HCT116 (cell line): ENCODE measurements at regions not wholly inside any gene's neighbourhood (a gene's known extent, or its start where the extent isn't known, plus 50 kb on each side); places are given as distances from the start of the nearest gene placed in this dataset.

Experiments
- ATAC-seq: fragments of 200-7000 bp; cut with Tn5 transposase; 2 replicates; pipeline ENCODE4 v1.9.1; 2020; ENCODE audit warnings: mild to moderate bottlenecking, moderate library complexity
- BruUV-seq: library from RNA; stranded (reverse); fragments of 400-500 nt; replicated peaks from 2 replicates; lab custom pipeline; 2021; lab: Mats Ljungman, UMichigan
- CTCF ChIA-PET: fragments of 300-600 bp; sonication (Branson Sonifier 250); formaldehyde crosslinking; loops from one replicate; lab custom pipeline; 2021; ENCODE audit warnings: antibody characterized with exemption; lab: Charles Lee
- POLR2A ChIA-PET: fragments of 300-600, 350-600 bp; sonication (Branson Sonifier 250); formaldehyde crosslinking; loops from one replicate; lab custom pipeline; 2021; ENCODE audit warnings: antibody characterized with exemption; lab: Charles Lee
- RAD21 ChIA-PET, 2 experiments: fragments of 300-600 bp; sonication (Branson Sonifier 250); formaldehyde crosslinking; loops; one replicate each; lab custom pipeline; 2023; ENCODE audit warnings: low total read pairs in 2 of 2; ENCODE audit not compliant: uncharacterized antibody in 2 of 2, unreplicated experiment in 2 of 2, low non-redundant PET in 1 of 2; lab: Charles Lee
- DNase-seq: peaks from one replicate; pipeline ENCODE4 v3.0.0-alpha.2; 2010; ENCODE audit warnings: low read depth, low spot score
- H2AFZ ChIP-seq: fragments of 200-600 bp; shearing (Covaris generic), sonication (generic); 2 replicates; pipeline ENCODE4 v1.6.1; 2017; ENCODE audit warnings: low read depth, mixed run types, mixed read lengths, antibody characterized with exemption, low read length; ENCODE audit not compliant: poor library complexity, severe bottlenecking
- H3K27ac ChIP-seq: 2 replicates; pipeline ENCODE4 v1.5.1; 2012; ENCODE audit warnings: low read depth, low read length
- H3K27me3 ChIP-seq: fragments of 200-600 bp; sonication (generic); 2 replicates; pipeline ENCODE4 v1.6.1; 2016; ENCODE audit warnings: mixed run types, low read length, mixed read lengths; ENCODE audit not compliant: insufficient read depth
- H3K36me3 ChIP-seq, 2 experiments: fragments of 200-500 bp in 1 of 2; fragments of 200-600 bp in 1 of 2; sonication (Bioruptor generic) in 1 of 2; sonication (generic) in 1 of 2; 2 replicates each; pipeline versions ENCODE4 v1.5.1 to v1.6.1; 2014 to 2016; ENCODE audit warnings: low read length in 2 of 2, inconsistent platforms in 1 of 2, mixed read lengths in 1 of 2, mixed run types in 1 of 2; ENCODE audit not compliant: insufficient read depth in 2 of 2, control insufficient read depth in 1 of 2
- H3K4me1 ChIP-seq, 2 experiments: fragments of 200-600 bp in 1 of 2; sonication (generic) in 1 of 2; 2 replicates each; pipeline versions ENCODE4 v1.5.1 to v1.6.1; 2012 to 2017; ENCODE audit warnings: low read length in 2 of 2, inconsistent platforms in 1 of 2, mild to moderate bottlenecking in 1 of 2, mixed read lengths in 1 of 2, mixed run types in 1 of 2, moderate library complexity in 1 of 2; ENCODE audit not compliant: insufficient read depth in 2 of 2, control insufficient read depth in 1 of 2
- H3K4me2 ChIP-seq: fragments of 200-600 bp; sonication (generic); 2 replicates; pipeline ENCODE4 v1.6.1; 2017; ENCODE audit warnings: mixed run types, low read length, mixed read lengths
- H3K4me3 ChIP-seq, 2 experiments: fragments of 200-600 bp in 1 of 2; sonication (generic) in 1 of 2; replicated peaks in 1 of 2; 2 replicates each; pipeline ENCODE4 v1.5.1; 2011 to 2016; ENCODE audit warnings: low read length in 2 of 2, control low read depth in 1 of 2, low read depth in 1 of 2, mild to moderate bottlenecking in 1 of 2, mixed read lengths in 1 of 2, mixed run types in 1 of 2
- H3K79me2 ChIP-seq: fragments of 200-600 bp; sonication (generic); 2 replicates; pipeline ENCODE4 v1.6.1; 2017; ENCODE audit warnings: mild to moderate bottlenecking, mixed run types, low read length, moderate library complexity, mixed read lengths; ENCODE audit not compliant: insufficient read depth
- H3K9ac ChIP-seq: fragments of 200-600 bp; sonication (generic); 2 replicates; pipeline ENCODE4 v1.6.1; 2016; ENCODE audit warnings: low read length, mixed read lengths
- H3K9me2 ChIP-seq: fragments of 200-600 bp; sonication (generic), shearing (Covaris generic); 2 replicates; pipeline ENCODE4 v1.6.1; 2017; ENCODE audit warnings: mixed run types, mild to moderate bottlenecking, moderate library complexity; ENCODE audit not compliant: insufficient read depth
- H3K9me3 ChIP-seq, 2 experiments: fragments of 200-500 bp in 1 of 2; fragments of 200-600 bp in 1 of 2; sonication (Bioruptor generic) in 1 of 2; sonication (generic) in 1 of 2; 2 replicates each; pipeline ENCODE4 v1.6.1; 2014 to 2017; ENCODE audit warnings: low read length in 2 of 2, mixed read lengths in 2 of 2, inconsistent platforms in 1 of 2, low read depth in 1 of 2, mild to moderate bottlenecking in 1 of 2, mixed run types in 1 of 2, moderate library complexity in 1 of 2; ENCODE audit not compliant: control insufficient read depth in 1 of 2, insufficient read depth in 1 of 2
- H4K20me1 ChIP-seq: fragments of 200-600 bp; sonication (generic), shearing (Covaris generic); 2 replicates; pipeline ENCODE4 v1.6.1; 2017; ENCODE audit warnings: mixed run types, mild to moderate bottlenecking, moderate library complexity; ENCODE audit not compliant: insufficient read depth
- CBX3 ChIP-seq: IDR thresholded peaks from 2 replicates; pipeline ENCODE4 v1.6.1; 2012; ENCODE audit warnings: low read depth
- EGR1 ChIP-seq: IDR thresholded peaks from 2 replicates; pipeline ENCODE4 v1.6.1; 2012; ENCODE audit warnings: low read depth
- EZH2 ChIP-seq: fragments of 200-600 bp; sonication (generic); IDR thresholded peaks from 2 replicates; pipeline ENCODE4 v1.6.1; 2017; ENCODE audit warnings: antibody characterized with exemption, mixed run types
- EZH2phosphoT487 ChIP-seq: fragments of 200-600 bp; IDR thresholded peaks from 2 replicates; pipeline ENCODE4 v1.6.1; 2018; ENCODE audit warnings: antibody characterized with exemption, borderline replicate concordance
- JUND ChIP-seq: IDR thresholded peaks from 2 replicates; pipeline ENCODE4 v1.6.1; 2012
- POLR2A ChIP-seq: IDR thresholded peaks from 2 replicates; pipeline ENCODE4 v1.7.0; 2011; ENCODE audit warnings: borderline replicate concordance; ENCODE audit not compliant: insufficient read depth, insufficient read length; ENCODE audit errors: extremely low read depth
- POLR2AphosphoS5 ChIP-seq: IDR thresholded peaks from 2 replicates; pipeline ENCODE4 v1.6.1; 2011; ENCODE audit warnings: mild to moderate bottlenecking, low read depth, low read length, moderate library complexity
- RAD21 ChIP-seq: IDR thresholded peaks from 2 replicates; pipeline ENCODE4 v1.6.1; 2012; ENCODE audit warnings: low read depth, mild to moderate bottlenecking
- SP1 ChIP-seq: IDR thresholded peaks from 2 replicates; pipeline ENCODE4 v1.6.1; 2012; ENCODE audit warnings: low read depth
- SRF ChIP-seq: IDR thresholded peaks from 2 replicates; pipeline ENCODE4 v1.6.1; 2012; ENCODE audit warnings: low read depth
- TCF7L2 ChIP-seq: IDR thresholded peaks from 2 replicates; pipeline ENCODE4 v1.7.0; 2011; ENCODE audit warnings: borderline replicate concordance, inconsistent platforms; ENCODE audit not compliant: insufficient read depth, insufficient read length; ENCODE audit errors: extremely low read depth
- ZFX ChIP-seq: fragments of 450-650 bp; IDR thresholded peaks from 2 replicates; pipeline ENCODE4 v1.6.1; 2017
- ZNF274 ChIP-seq: fragments of 200-500 bp; sonication (Bioruptor generic); IDR thresholded peaks from 2 replicates; pipeline ENCODE4 v1.6.1; 2014; ENCODE audit warnings: mild to moderate bottlenecking, low read depth, low read length, inconsistent platforms
- intact Hi-C: fragments of 100-400 bp; cut with micrococcal nuclease; formaldehyde crosslinking; loops from 2 replicates; pipeline ENCODE4 v1.10.0; 2022
- TF ChIP-seq, protein P1 (sequence below): IDR thresholded peaks from 2 replicates; pipeline ENCODE4 v1.6.1; 2012
- TF ChIP-seq, protein P2 (sequence below): IDR thresholded peaks from 2 replicates; pipeline ENCODE4 v1.6.1; 2012; ENCODE audit warnings: low read depth
- TF ChIP-seq, protein P3 (sequence below): IDR thresholded peaks from 2 replicates; pipeline ENCODE4 v1.6.1; 2012
- TF ChIP-seq, protein P4 (sequence below): IDR thresholded peaks from 2 replicates; pipeline ENCODE4 v1.6.1; 2011; ENCODE audit warnings: mild to moderate bottlenecking, low read length, moderate library complexity; ENCODE audit not compliant: insufficient replicate concordance; ENCODE audit errors: extremely low read depth

DNA sequence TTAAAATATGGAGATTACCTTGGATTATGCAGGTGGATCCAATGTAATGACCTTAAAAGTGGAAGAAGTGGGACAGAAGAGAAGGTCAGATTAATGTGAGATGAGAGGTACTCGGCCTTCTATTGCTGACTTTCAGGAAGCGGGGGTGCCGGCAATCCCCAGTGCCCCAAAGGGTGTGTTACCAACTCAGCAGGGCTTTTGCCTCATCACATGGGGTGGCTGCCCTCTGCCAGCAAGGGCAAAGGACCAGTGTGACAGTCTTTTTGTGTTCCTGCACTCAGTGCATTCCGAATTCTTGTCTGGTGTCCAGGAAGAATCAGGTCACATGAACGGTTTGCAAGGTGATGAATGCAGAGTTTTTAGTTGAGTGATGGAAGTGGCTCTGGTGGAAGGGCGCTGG lies 624.2 kb downstream of the COL12A1 start:
- BruUV-seq, result no TSS peak
- H3K79me2 ChIP-seq, result no peaks in the 10 kb centered on the region
- H3K27me3 ChIP-seq, result no peaks in the 10 kb centered on the region
- H2AFZ ChIP-seq, result no peak overlapping the region
- no peaks in the 10 kb centered on the region for H3K9me2 ChIP-seq
- H3K4me1 ChIP-seq, result no peaks in the 10 kb centered on the region
- DNase-seq (no peak), ATAC-seq (no peak)
- H3K36me3 ChIP-seq, result no peaks in the 10 kb centered on the region
- no peak overlapping the region for H3K4me3 ChIP-seq
- RAD21 ChIA-PET, result no interaction called here
- intact Hi-C loops, result loop anchor here (5.0 kb wide), 1 partner anchor 489 kb away; no protein-coding TSS in a partner anchor
- H3K27ac ChIP-seq, result no peak overlapping the region
- no peak overlapping the region for H3K9ac ChIP-seq
- no peak overlapping the region for H3K4me2 ChIP-seq
- TF ChIP-seq POLR2A, result no peak
- no peak for TF ChIP-seq EZH2
- CTCF ChIA-PET, result no interaction called here
- no peaks in the 10 kb centered on the region for H4K20me1 ChIP-seq
- POLR2A ChIA-PET, result no interaction called here
- H3K9me3 ChIP-seq, result no peaks in the 10 kb centered on the region

DNA sequence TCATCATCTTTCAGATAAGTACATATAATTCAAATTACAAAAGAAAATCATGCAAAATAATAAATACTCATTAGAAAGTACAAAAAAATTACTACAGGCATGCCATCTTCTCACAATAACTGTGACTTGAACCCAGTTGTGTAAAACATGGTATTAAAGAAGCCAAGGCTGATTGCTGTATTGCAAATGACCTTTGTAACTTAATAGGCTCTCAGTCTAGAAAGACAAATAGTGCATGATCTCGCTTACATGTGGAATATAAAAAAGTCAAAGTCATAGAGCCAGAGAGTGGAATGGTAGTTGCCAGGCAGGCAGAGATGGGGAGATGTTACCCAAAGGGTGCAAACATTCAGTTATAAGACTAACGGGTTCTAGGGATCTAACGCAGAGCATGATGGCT lies 626.1 kb downstream of the COL12A1 start:
- CTCF ChIA-PET, result no interaction called here
- H3K4me1 ChIP-seq, result no peaks in the 10 kb centered on the region
- H3K9me3 ChIP-seq, result no peaks in the 10 kb centered on the region
- intact Hi-C loops, result loop anchor here (5.0 to 10.0 kb wide), 3 partner anchors 487 to 625 kb away; partner anchors contain the start of gene COL12A1
- no peak overlapping the region for H3K9ac ChIP-seq
- no peaks in the 10 kb centered on the region for H3K27me3 ChIP-seq
- H3K36me3 ChIP-seq, result no peaks in the 10 kb centered on the region
- H4K20me1 ChIP-seq, result no peaks in the 10 kb centered on the region
- POLR2A ChIA-PET, result no interaction called here
- DNase-seq, result no peak
- BruUV-seq, result no TSS peak
- no peak overlapping the region for H3K4me2 ChIP-seq
- H3K4me3 ChIP-seq, result no peak overlapping the region
- RAD21 ChIA-PET, result no interaction called here
- no peak overlapping the region for H3K27ac ChIP-seq
- no peak for ATAC-seq
- no peak overlapping the region for H2AFZ ChIP-seq
- no peaks in the 10 kb centered on the region for H3K79me2 ChIP-seq
- H3K9me2 ChIP-seq, result no peaks in the 10 kb centered on the region
- no peak for TF ChIP-seq SP1
- no peak for TF ChIP-seq CBX3
- TF ChIP-seq RAD21, result no peak
- TF ChIP-seq EZH2, result no peak
- no peak for TF ChIP-seq POLR2A
- TF ChIP-seq EGR1, result no peak
- no peak for TF ChIP-seq SRF
- TF ChIP-seq, protein P1, sequence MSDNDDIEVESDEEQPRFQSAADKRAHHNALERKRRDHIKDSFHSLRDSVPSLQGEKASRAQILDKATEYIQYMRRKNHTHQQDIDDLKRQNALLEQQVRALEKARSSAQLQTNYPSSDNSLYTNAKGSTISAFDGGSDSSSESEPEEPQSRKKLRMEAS, result no peak
- TF ChIP-seq TCF7L2, result no peak
- no peak for TF ChIP-seq ZFX
- TF ChIP-seq, protein P2, sequence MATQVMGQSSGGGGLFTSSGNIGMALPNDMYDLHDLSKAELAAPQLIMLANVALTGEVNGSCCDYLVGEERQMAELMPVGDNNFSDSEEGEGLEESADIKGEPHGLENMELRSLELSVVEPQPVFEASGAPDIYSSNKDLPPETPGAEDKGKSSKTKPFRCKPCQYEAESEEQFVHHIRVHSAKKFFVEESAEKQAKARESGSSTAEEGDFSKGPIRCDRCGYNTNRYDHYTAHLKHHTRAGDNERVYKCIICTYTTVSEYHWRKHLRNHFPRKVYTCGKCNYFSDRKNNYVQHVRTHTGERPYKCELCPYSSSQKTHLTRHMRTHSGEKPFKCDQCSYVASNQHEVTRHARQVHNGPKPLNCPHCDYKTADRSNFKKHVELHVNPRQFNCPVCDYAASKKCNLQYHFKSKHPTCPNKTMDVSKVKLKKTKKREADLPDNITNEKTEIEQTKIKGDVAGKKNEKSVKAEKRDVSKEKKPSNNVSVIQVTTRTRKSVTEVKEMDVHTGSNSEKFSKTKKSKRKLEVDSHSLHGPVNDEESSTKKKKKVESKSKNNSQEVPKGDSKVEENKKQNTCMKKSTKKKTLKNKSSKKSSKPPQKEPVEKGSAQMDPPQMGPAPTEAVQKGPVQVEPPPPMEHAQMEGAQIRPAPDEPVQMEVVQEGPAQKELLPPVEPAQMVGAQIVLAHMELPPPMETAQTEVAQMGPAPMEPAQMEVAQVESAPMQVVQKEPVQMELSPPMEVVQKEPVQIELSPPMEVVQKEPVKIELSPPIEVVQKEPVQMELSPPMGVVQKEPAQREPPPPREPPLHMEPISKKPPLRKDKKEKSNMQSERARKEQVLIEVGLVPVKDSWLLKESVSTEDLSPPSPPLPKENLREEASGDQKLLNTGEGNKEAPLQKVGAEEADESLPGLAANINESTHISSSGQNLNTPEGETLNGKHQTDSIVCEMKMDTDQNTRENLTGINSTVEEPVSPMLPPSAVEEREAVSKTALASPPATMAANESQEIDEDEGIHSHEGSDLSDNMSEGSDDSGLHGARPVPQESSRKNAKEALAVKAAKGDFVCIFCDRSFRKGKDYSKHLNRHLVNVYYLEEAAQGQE, result no peak
- no peak for TF ChIP-seq ZNF274
- TF ChIP-seq, protein P3, sequence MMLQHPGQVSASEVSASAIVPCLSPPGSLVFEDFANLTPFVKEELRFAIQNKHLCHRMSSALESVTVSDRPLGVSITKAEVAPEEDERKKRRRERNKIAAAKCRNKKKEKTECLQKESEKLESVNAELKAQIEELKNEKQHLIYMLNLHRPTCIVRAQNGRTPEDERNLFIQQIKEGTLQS, result no peak
- no peak for TF ChIP-seq POLR2AphosphoS5
- TF ChIP-seq EZH2phosphoT487, result no peak
- no peak for TF ChIP-seq JUND
- TF ChIP-seq, protein P4, sequence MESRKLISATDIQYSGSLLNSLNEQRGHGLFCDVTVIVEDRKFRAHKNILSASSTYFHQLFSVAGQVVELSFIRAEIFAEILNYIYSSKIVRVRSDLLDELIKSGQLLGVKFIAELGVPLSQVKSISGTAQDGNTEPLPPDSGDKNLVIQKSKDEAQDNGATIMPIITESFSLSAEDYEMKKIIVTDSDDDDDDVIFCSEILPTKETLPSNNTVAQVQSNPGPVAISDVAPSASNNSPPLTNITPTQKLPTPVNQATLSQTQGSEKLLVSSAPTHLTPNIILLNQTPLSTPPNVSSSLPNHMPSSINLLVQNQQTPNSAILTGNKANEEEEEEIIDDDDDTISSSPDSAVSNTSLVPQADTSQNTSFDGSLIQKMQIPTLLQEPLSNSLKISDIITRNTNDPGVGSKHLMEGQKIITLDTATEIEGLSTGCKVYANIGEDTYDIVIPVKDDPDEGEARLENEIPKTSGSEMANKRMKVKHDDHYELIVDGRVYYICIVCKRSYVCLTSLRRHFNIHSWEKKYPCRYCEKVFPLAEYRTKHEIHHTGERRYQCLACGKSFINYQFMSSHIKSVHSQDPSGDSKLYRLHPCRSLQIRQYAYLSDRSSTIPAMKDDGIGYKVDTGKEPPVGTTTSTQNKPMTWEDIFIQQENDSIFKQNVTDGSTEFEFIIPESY, result no peak
